GM19395 (cell line): ENCODE measurements at regions not wholly inside any gene's neighbourhood (a gene's known extent, or its start where the extent isn't known, plus 50 kb on each side); places are given as distances from the start of the nearest gene placed in this dataset.

Experiments
- ATAC-seq: cut with Tn5 transposase; IDR thresholded peaks from one replicate; pipeline ENCODE4 v1.9.1; 2021; ENCODE audit warnings: mild to moderate bottlenecking, moderate library complexity; ENCODE audit not compliant: unreplicated experiment

GRCh38 chr14:71647086-71647784, 285.0 kb upstream of the RGS6 start:
- ATAC-seq, result no peak

- no peak for ATAC-seq
These were observed 283.5 kb upstream of the RGS6 start for GRCh38 chr14:71648725-71649124.

- no peak for ATAC-seq
These were observed 282.0 kb upstream of the RGS6 start for GRCh38 chr14:71650187-71650755.

GRCh38 chr14:71651228-71651627, 281.0 kb upstream of the RGS6 start:
- no peak for ATAC-seq

- ATAC-seq, result no peak
These were observed 279.9 kb upstream of the RGS6 start for GRCh38 chr14:71652368-71652767.

- no peak for ATAC-seq
These were observed 277.4 kb upstream of the RGS6 start for GRCh38 chr14:71654810-71655209.

GRCh38 chr14:71658261-71658860, 273.9 kb upstream of the RGS6 start:
- no peak for ATAC-seq

- peak; percentile 58 for ATAC-seq
These were observed 273.1 kb upstream of the RGS6 start for GRCh38 chr14:71659159-71659558.

GRCh38 chr14:71661441-71661840, 270.8 kb upstream of the RGS6 start:
- ATAC-seq, result no peak

GRCh38 chr14:71662291-71662790, 269.9 kb upstream of the RGS6 start:
- no peak for ATAC-seq

- no peak for ATAC-seq
These were observed 267.1 kb upstream of the RGS6 start for GRCh38 chr14:71665157-71665556.

GRCh38 chr14:71665781-71666180, 266.4 kb upstream of the RGS6 start:
- ATAC-seq, result no peak

GRCh38 chr14:71666571-71667145, 265.6 kb upstream of the RGS6 start:
- no peak for ATAC-seq

GRCh38 chr14:71668186-71668912, 263.9 kb upstream of the RGS6 start:
- ATAC-seq, result no peak

GRCh38 chr14:71672596-71672995, 259.6 kb upstream of the RGS6 start:
- ATAC-seq, result no peak

- no peak for ATAC-seq
These were observed 256.9 kb upstream of the RGS6 start for GRCh38 chr14:71675126-71675899.

GRCh38 chr14:71675900-71676287, 256.3 kb upstream of the RGS6 start:
- ATAC-seq, result no peak

- ATAC-seq, result no peak
These were observed 251.4 kb upstream of the RGS6 start for GRCh38 chr14:71680736-71681387.

- ATAC-seq, result no peak
These were observed 249.9 kb upstream of the RGS6 start for GRCh38 chr14:71682337-71682736.

- ATAC-seq, result no peak
These were observed 247.9 kb upstream of the RGS6 start for GRCh38 chr14:71684323-71684722.
